Vagina (tissue), 2 donors: ENCODE measurements at regions not wholly inside any gene's neighbourhood (a gene's known extent, or its start where the extent isn't known, plus 50 kb on each side); places are given as distances from the start of the nearest gene placed in this dataset.

Experiments
- DNase-seq, 2 donors: peaks; one replicate each; pipeline ENCODE4 v3.0.0-alpha.2; 2017; ENCODE audit errors: extremely low spot score in 2 of 2
- H3K27ac ChIP-seq: fragments of 200-600 bp; sonication (generic); one replicate; pipeline ENCODE4 v1.5.1; 2019
- H3K27me3 ChIP-seq: fragments of 200-600 bp; sonication (generic); one replicate; pipeline ENCODE4 v1.5.1; 2019
- H3K36me3 ChIP-seq, 2 donors: fragments of 200-600 bp; sonication (generic); one replicate each; pipeline ENCODE4 v1.5.1; 2017 to 2019
- H3K4me1 ChIP-seq: fragments of 200-600 bp; sonication (generic); one replicate; pipeline ENCODE4 v1.5.1; 2019
- H3K4me3 ChIP-seq, 2 donors: fragments of 200-600 bp; sonication (generic); 1 replicate in 1 of 2; 2 replicates in 1 of 2; pipeline ENCODE4 v1.5.1; 2016 to 2019
- H3K9me3 ChIP-seq: fragments of 200-600 bp; sonication (generic); one replicate; pipeline ENCODE4 v1.5.1; 2019
- CTCF ChIP-seq, 3 experiments: fragments of 450-650 bp in 2 of 3; fragments of 200-600 bp in 1 of 3; sonication (generic) in 1 of 3; IDR thresholded peaks; one replicate each; pipeline ENCODE4 v1.5.1; 2017 to 2019; ENCODE audit warnings: antibody characterized with exemption in 3 of 3, mild to moderate bottlenecking in 2 of 3, moderate library complexity in 2 of 3
- POLR2A ChIP-seq, 2 donors: fragments of 450-650 bp; IDR thresholded peaks; one replicate each; pipeline ENCODE4 v1.6.1; 2017; ENCODE audit warnings: antibody characterized with exemption in 2 of 2, mild to moderate bottlenecking in 2 of 2, moderate library complexity in 2 of 2
- POLR2AphosphoS5 ChIP-seq, 2 donors: sonication (generic); formaldehyde crosslinking; IDR thresholded peaks; one replicate each; pipeline ENCODE4 v1.9.0; 2017; ENCODE audit warnings: antibody characterized with exemption in 2 of 2, mild to moderate bottlenecking in 2 of 2, low read depth in 1 of 2; ENCODE audit not compliant: insufficient read depth in 1 of 2
- intact Hi-C: fragments of 100-400 bp; cut with DNase I; formaldehyde crosslinking; loops from one replicate; pipeline ENCODE4 v1.15.1; 2023

GRCh38 chr17:13409455-13409854, 192.3 kb downstream of the HS3ST3A1 start:
- no peaks in the 10 kb centered on the region for H3K9me3 ChIP-seq
- intact Hi-C loops: no loop called here
- no peak overlapping the region for H3K4me3 ChIP-seq

GRCh38 chr17:13407381-13407780, 194.3 kb downstream of the HS3ST3A1 start:
- no peak for DNase-seq
- Histone ChIP-seq H3K4me3 (no peak overlapping the region), H3K36me3 (no peaks in the 10 kb centered on the region), H3K4me1 (no peaks in the 10 kb centered on the region), H3K9me3 (no peaks in the 10 kb centered on the region), H3K27ac (no peak overlapping the region), H3K27me3 (no peaks in the 10 kb centered on the region)
- intact Hi-C loops: no loop called here
- no peak for TF ChIP-seq POLR2A (IDR thresholded peaks at IDR 0.05)
- TF ChIP-seq POLR2AphosphoS5 (IDR thresholded peaks at IDR 0.05; ENCODE audit: insufficient read depth in 1 of 2, low read depth in 1 of 2): no peak
- TF ChIP-seq CTCF (IDR thresholded peaks at IDR 0.05): no peak

More at GRCh38 chr17:13409455-13409854, 192.3 kb downstream of the HS3ST3A1 start:
- H3K27me3 ChIP-seq: no peaks in the 10 kb centered on the region
- TF ChIP-seq POLR2A (IDR thresholded peaks at IDR 0.05): no peak
- TF ChIP-seq POLR2AphosphoS5 (IDR thresholded peaks at IDR 0.05; ENCODE audit: insufficient read depth in 1 of 2, low read depth in 1 of 2): no peak
- TF ChIP-seq CTCF (IDR thresholded peaks at IDR 0.05): no peak
- no peaks in the 10 kb centered on the region for H3K4me1 ChIP-seq
- no peak for DNase-seq
- no peaks in the 10 kb centered on the region for H3K36me3 ChIP-seq
- no peak overlapping the region for H3K27ac ChIP-seq

GRCh38 chr17:13405807-13406206, 195.9 kb downstream of the HS3ST3A1 start:
- no peak for TF ChIP-seq POLR2AphosphoS5 (IDR thresholded peaks at IDR 0.05; ENCODE audit: insufficient read depth in 1 of 2, low read depth in 1 of 2)
- no peak for TF ChIP-seq CTCF (IDR thresholded peaks at IDR 0.05)
- no peak for TF ChIP-seq POLR2A (IDR thresholded peaks at IDR 0.05)
- no peak overlapping the region for H3K4me3 ChIP-seq
- H3K27ac ChIP-seq: no peak overlapping the region
- H3K4me1 ChIP-seq: no peaks in the 10 kb centered on the region
- no peaks in the 10 kb centered on the region for H3K9me3 ChIP-seq
- no peaks in the 10 kb centered on the region for H3K27me3 ChIP-seq
- DNase-seq: no peak
- intact Hi-C loops: no loop called here
- no peaks in the 10 kb centered on the region for H3K36me3 ChIP-seq

- Histone ChIP-seq H3K4me3 (no peak overlapping the region), H3K9me3 (no peaks in the 10 kb centered on the region), H3K27ac (no peak overlapping the region), H3K27me3 (no peaks in the 10 kb centered on the region), H3K36me3 (no peaks in the 10 kb centered on the region), H3K4me1 (no peaks in the 10 kb centered on the region)
- intact Hi-C loops: no loop called here
- no peak for DNase-seq
- TF ChIP-seq POLR2A (IDR thresholded peaks at IDR 0.05) (no peak), CTCF (IDR thresholded peaks at IDR 0.05) (no peak)
Observed at GRCh38 chr17:13405080-13405479, 196.6 kb downstream of the HS3ST3A1 start.

- Histone ChIP-seq H3K9me3 (no peaks in the 10 kb centered on the region), H3K36me3 (no peaks in the 10 kb centered on the region)
Observed at GRCh38 chr17:13403982-13404946, 197.5 kb downstream of the HS3ST3A1 start.

More at GRCh38 chr17:13403982-13404946, 197.5 kb downstream of the HS3ST3A1 start:
- intact Hi-C loops: no loop called here
- Histone ChIP-seq H3K27ac (no peak overlapping the region), H3K4me3 (no peak overlapping the region), H3K4me1 (no peaks in the 10 kb centered on the region), H3K27me3 (no peaks in the 10 kb centered on the region)
- TF ChIP-seq CTCF (IDR thresholded peaks at IDR 0.05): no peak
- no peak for TF ChIP-seq POLR2A (IDR thresholded peaks at IDR 0.05)
- no peak for TF ChIP-seq POLR2AphosphoS5 (IDR thresholded peaks at IDR 0.05; ENCODE audit: insufficient read depth in 1 of 2, low read depth in 1 of 2)
- no peak for DNase-seq
